AG04450 (cell line): ENCODE measurements at regions not wholly inside any gene's neighbourhood (a gene's known extent, or its start where the extent isn't known, plus 50 kb on each side); places are given as distances from the start of the nearest gene placed in this dataset.
"Not testable (repeated sequence)": the region's sequence is repeated elsewhere in the genome, so short reads cannot be mapped to it uniquely, and the experiment has no call there.

Experiments used
- CTCF ChIA-PET: fragments of 300-600, 350-600 bp; formaldehyde crosslinking; extraction: SDS; loops from one replicate; lab custom pipeline; 2022; ENCODE audit warnings: antibody characterized with exemption, inconsistent platforms; lab: Charles Lee
- POLR2A ChIA-PET: fragments of 350-600 bp; formaldehyde crosslinking; extraction: SDS; loops from one replicate; lab custom pipeline; 2021; ENCODE audit warnings: antibody characterized with exemption, inconsistent platforms; lab: Yijun Ruan, JAX
- DNase-seq: peaks from one replicate; pipeline ENCODE4 v3.0.0-alpha.2; 2011; ENCODE audit warnings: low read depth, low spot score
- H3K27ac ChIP-seq: one replicate; pipeline ENCODE4 v1.5.1; 2012; ENCODE audit warnings: low read depth, low read length, control low read depth
- H3K27me3 ChIP-seq: one replicate; pipeline ENCODE4 v1.6.0; 2012; ENCODE audit warnings: low read length; ENCODE audit not compliant: control insufficient read depth, insufficient read depth
- H3K4me3 ChIP-seq: 2 replicates; pipeline ENCODE4 v1.5.1; 2011; ENCODE audit warnings: mild to moderate bottlenecking, low read depth, low read length, control low read depth
- H3K9me3 ChIP-seq: 2 replicates; pipeline ENCODE4 v1.5.1; 2012; ENCODE audit warnings: low read length; ENCODE audit not compliant: control insufficient read depth, insufficient read depth
- CTCF ChIP-seq: IDR thresholded peaks from 2 replicates; pipeline ENCODE4 v1.5.1; 2011; ENCODE audit warnings: low read depth, low read length, control low read depth, inconsistent platforms

GRCh38 chr10:30169342-30169741 is 110.0 kb upstream of the JCAD start:
- H3K27me3 ChIP-seq, result no peaks in the 10 kb centered on the region
- no peaks in the 10 kb centered on the region for H3K9me3 ChIP-seq
- no peak for TF ChIP-seq CTCF
- POLR2A ChIA-PET, result no interaction called here
- CTCF ChIA-PET, result no interaction called here
- no peak for DNase-seq
- no peak overlapping the region for H3K4me3 ChIP-seq
- no peak overlapping the region for H3K27ac ChIP-seq

- TF ChIP-seq CTCF, result no peak
- Histone ChIP-seq H3K27ac (no peak overlapping the region), H3K27me3 (no peaks in the 10 kb centered on the region), H3K9me3 (peaks cover 3% of the 10 kb centered on the region; the same call in 1 of the 2 replicates), H3K4me3 (no peak overlapping the region)
- POLR2A ChIA-PET, result no interaction called here
- CTCF ChIA-PET, result interaction anchor here (0.7 kb wide), 1 partner anchor 671 kb away, joined by 4 read pairs; no protein-coding TSS in a partner anchor
- DNase-seq, result no peak
Measured at GRCh38 chr10:30166929-30167328, 107.5 kb upstream of the JCAD start.

GRCh38 chr10:30163410-30163809 is 104.0 kb upstream of the JCAD start:
- DNase-seq, H3K27ac ChIP-seq, H3K27me3 ChIP-seq, CTCF ChIA-PET, H3K4me3 ChIP-seq, POLR2A ChIA-PET, H3K9me3 ChIP-seq: not testable (repeated sequence)

GRCh38 chr10:30162796-30163195 is 103.4 kb upstream of the JCAD start:
- POLR2A ChIA-PET, H3K9me3 ChIP-seq, H3K27ac ChIP-seq, CTCF ChIA-PET, H3K4me3 ChIP-seq, H3K27me3 ChIP-seq, DNase-seq: not testable (repeated sequence)

- peaks cover 3% of the 10 kb centered on the region; the same call in 1 of the 2 replicates for H3K9me3 ChIP-seq
- H3K27ac ChIP-seq, result no peak overlapping the region
- no peak for TF ChIP-seq CTCF
- no peak for DNase-seq
- ChIA-PET CTCF (no interaction called here), POLR2A (no interaction called here)
- no peaks in the 10 kb centered on the region for H3K27me3 ChIP-seq
- no peak overlapping the region for H3K4me3 ChIP-seq
Measured at GRCh38 chr10:30160271-30160982, 101.0 kb upstream of the JCAD start.

GRCh38 chr10:30159614-30160013 is 100.2 kb upstream of the JCAD start:
- H3K27me3 ChIP-seq, H3K27ac ChIP-seq, DNase-seq, POLR2A ChIA-PET, H3K9me3 ChIP-seq, H3K4me3 ChIP-seq: not testable (repeated sequence)
- CTCF ChIA-PET, result interaction anchor here (0.6 kb wide), 1 partner anchor 168 kb away, joined by 3 read pairs; no protein-coding TSS in a partner anchor
